ENCODE measurements at regions not wholly inside any gene's neighbourhood (a gene's known extent, or its start where the extent isn't known, plus 50 kb on each side); places are given as distances from the start of the nearest gene placed in this dataset.

- no peak for DNase-seq (ENCODE audit: low read depth in 1 of 2, low spot score in 1 of 2)
- no peak for TF ChIP-seq JUND (IDR thresholded peaks at IDR 0.05; ENCODE audit: low read depth)
- in situ Hi-C loops (cut with HindIII; ENCODE audit: low pct_unique_long_range_greater_than_20kb, low sequenced_read_pairs), result no loop called here
Observed at GRCh38 chr6:159510141-159510540, 182.9 kb downstream of the SOD2 start.

- DNase-seq (ENCODE audit: low read depth in 1 of 2, low spot score in 1 of 2), result no peak
- in situ Hi-C loops (cut with HindIII; ENCODE audit: low pct_unique_long_range_greater_than_20kb, low sequenced_read_pairs), result no loop called here
- no peak for TF ChIP-seq JUND (IDR thresholded peaks at IDR 0.05; ENCODE audit: low read depth)
Observed at GRCh38 chr6:159508931-159509330, 184.1 kb downstream of the SOD2 start.

GRCh38 chr6:159506048-159506447 lies 187.0 kb downstream of the SOD2 start:
- TF ChIP-seq JUND (IDR thresholded peaks at IDR 0.05; ENCODE audit: low read depth), result no peak
- in situ Hi-C loops (cut with HindIII; ENCODE audit: low pct_unique_long_range_greater_than_20kb, low sequenced_read_pairs), result no loop called here
- DNase-seq (ENCODE audit: low read depth in 1 of 2, low spot score in 1 of 2), result no peak

GRCh38 chr6:159505140-159505922 lies 187.7 kb downstream of the SOD2 start:
- in situ Hi-C loops (cut with HindIII; ENCODE audit: low pct_unique_long_range_greater_than_20kb, low sequenced_read_pairs), result no loop called here
- no peak for DNase-seq (ENCODE audit: low read depth in 1 of 2, low spot score in 1 of 2)
- TF ChIP-seq JUND (IDR thresholded peaks at IDR 0.05; ENCODE audit: low read depth), result no peak

- in situ Hi-C loops (cut with HindIII; ENCODE audit: low pct_unique_long_range_greater_than_20kb, low sequenced_read_pairs), result no loop called here
- no peak for TF ChIP-seq JUND (IDR thresholded peaks at IDR 0.05; ENCODE audit: low read depth)
- no peak for DNase-seq (ENCODE audit: low read depth in 1 of 2, low spot score in 1 of 2)
Observed at GRCh38 chr6:159501558-159501957, 191.5 kb downstream of the SOD2 start.

- DNase-seq (ENCODE audit: low read depth in 1 of 2, low spot score in 1 of 2), result no peak
- in situ Hi-C loops (cut with HindIII; ENCODE audit: low pct_unique_long_range_greater_than_20kb, low sequenced_read_pairs), result no loop called here
- TF ChIP-seq JUND (IDR thresholded peaks at IDR 0.05; ENCODE audit: low read depth), result no peak
Observed at GRCh38 chr6:159499034-159499433, 194.0 kb downstream of the SOD2 start.

- no peak for DNase-seq (ENCODE audit: low read depth in 1 of 2, low spot score in 1 of 2)
- in situ Hi-C loops (cut with HindIII; ENCODE audit: low pct_unique_long_range_greater_than_20kb, low sequenced_read_pairs), result no loop called here
Observed at GRCh38 chr6:159494586-159494972, 198.5 kb downstream of the SOD2 start.

GRCh38 chr6:159493898-159494585 lies 199.0 kb downstream of the SOD2 start:
- in situ Hi-C loops (cut with HindIII; ENCODE audit: low pct_unique_long_range_greater_than_20kb, low sequenced_read_pairs), result no loop called here
- DNase-seq (ENCODE audit: low read depth in 1 of 2, low spot score in 1 of 2), result no peak
- no peak for TF ChIP-seq JUND (IDR thresholded peaks at IDR 0.05; ENCODE audit: low read depth)

More at GRCh38 chr6:159494586-159494972, 198.5 kb downstream of the SOD2 start:
- no peak for TF ChIP-seq JUND (IDR thresholded peaks at IDR 0.05; ENCODE audit: low read depth)

GRCh38 chr6:159493231-159493897 lies 199.7 kb downstream of the SOD2 start:
- in situ Hi-C loops (cut with HindIII; ENCODE audit: low pct_unique_long_range_greater_than_20kb, low sequenced_read_pairs), result no loop called here

GRCh38 chr6:159490298-159490937 lies 202.6 kb downstream of the SOD2 start:
- in situ Hi-C loops (cut with HindIII; ENCODE audit: low pct_unique_long_range_greater_than_20kb, low sequenced_read_pairs), result no loop called here
- peak in 1 of 2 experiments; percentile 40 for DNase-seq (ENCODE audit: low read depth in 1 of 2, low spot score in 1 of 2)
- TF ChIP-seq JUND (IDR thresholded peaks at IDR 0.05; ENCODE audit: low read depth), result no peak

More at GRCh38 chr6:159493231-159493897, 199.7 kb downstream of the SOD2 start:
- TF ChIP-seq JUND (IDR thresholded peaks at IDR 0.05; ENCODE audit: low read depth), result no peak
- DNase-seq (ENCODE audit: low read depth in 1 of 2, low spot score in 1 of 2), result no peak

- in situ Hi-C loops (cut with HindIII; ENCODE audit: low pct_unique_long_range_greater_than_20kb, low sequenced_read_pairs), result no loop called here
- TF ChIP-seq JUND (IDR thresholded peaks at IDR 0.05; ENCODE audit: low read depth), result no peak
- DNase-seq (ENCODE audit: low read depth in 1 of 2, low spot score in 1 of 2), result no peak
Observed at GRCh38 chr6:159487636-159488035, 205.4 kb downstream of the SOD2 start.

GRCh38 chr6:159483259-159483658 lies 209.8 kb downstream of the SOD2 start:
- TF ChIP-seq JUND (IDR thresholded peaks at IDR 0.05; ENCODE audit: low read depth), result no peak
- DNase-seq (ENCODE audit: low read depth in 1 of 2, low spot score in 1 of 2), result no peak
- in situ Hi-C loops (cut with HindIII; ENCODE audit: low pct_unique_long_range_greater_than_20kb, low sequenced_read_pairs), result no loop called here

Data from T47D (cell line).